Omental fat pad (tissue), 3 donors: ENCODE measurements at regions not wholly inside any gene's neighbourhood (a gene's known extent, or its start where the extent isn't known, plus 50 kb on each side); places are given as distances from the start of the nearest gene placed in this dataset.

ENCODE experiments used
- ATAC-seq: fragments of 150-250 bp; one replicate; pipeline ENCODE4 v1.9.1; 2016; ENCODE audit warnings: mild to moderate bottlenecking, moderate library complexity; ENCODE audit not compliant: low FRiP score
- DNase-seq: peaks from one replicate; pipeline ENCODE4 v3.0.0-alpha.2; 2019; ENCODE audit warnings: low spot score
- TF ChIP-seq, protein P1 (sequence below), 3 donors: fragments of 450-650 bp; IDR thresholded peaks; one replicate each; pipeline ENCODE4 v1.5.1; 2016 to 2017; ENCODE audit warnings: antibody characterized with exemption in 3 of 3, mild to moderate bottlenecking in 3 of 3, moderate library complexity in 2 of 3

DNA sequence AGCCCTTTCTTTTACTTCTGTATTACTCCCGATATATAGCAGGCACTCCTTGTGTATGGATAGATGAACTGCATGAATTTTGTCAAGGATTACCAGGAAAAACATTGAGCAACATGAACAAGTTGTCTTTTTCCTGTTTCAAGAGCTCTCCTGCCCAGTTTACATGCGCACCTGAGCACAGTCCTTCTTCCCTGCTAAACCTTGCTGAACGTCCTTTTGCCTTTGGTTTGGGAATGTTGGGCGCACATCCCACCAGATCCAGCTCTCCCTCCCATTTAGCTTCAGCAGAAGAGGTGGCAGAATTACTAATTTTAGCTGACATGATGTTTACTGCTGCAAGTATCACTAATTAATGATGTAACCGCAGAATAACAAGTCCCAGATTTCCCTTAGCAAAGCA, 121.4 kb upstream of the TMCC3 start:
- no peak for DNase-seq
- ATAC-seq = no peak

DNA sequence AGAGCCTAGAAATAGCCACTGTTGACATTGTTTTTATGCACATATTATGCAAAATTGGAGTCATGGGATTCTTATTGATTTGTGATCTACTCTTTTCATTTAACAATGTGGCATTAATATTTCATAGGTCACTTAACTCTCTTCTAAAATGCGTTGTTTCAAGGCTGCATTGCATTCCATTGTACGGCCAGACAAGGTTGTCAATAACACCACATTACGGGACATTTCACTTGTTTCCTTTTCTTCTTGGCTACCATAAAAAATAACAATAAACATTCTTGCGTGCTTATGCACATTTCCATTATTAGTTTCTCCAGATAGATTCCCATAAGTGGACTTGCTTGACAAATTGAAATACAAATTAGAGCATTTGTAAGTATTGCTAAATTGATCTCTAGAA, 120.8 kb upstream of the TMCC3 start:
- TF ChIP-seq, protein P1, sequence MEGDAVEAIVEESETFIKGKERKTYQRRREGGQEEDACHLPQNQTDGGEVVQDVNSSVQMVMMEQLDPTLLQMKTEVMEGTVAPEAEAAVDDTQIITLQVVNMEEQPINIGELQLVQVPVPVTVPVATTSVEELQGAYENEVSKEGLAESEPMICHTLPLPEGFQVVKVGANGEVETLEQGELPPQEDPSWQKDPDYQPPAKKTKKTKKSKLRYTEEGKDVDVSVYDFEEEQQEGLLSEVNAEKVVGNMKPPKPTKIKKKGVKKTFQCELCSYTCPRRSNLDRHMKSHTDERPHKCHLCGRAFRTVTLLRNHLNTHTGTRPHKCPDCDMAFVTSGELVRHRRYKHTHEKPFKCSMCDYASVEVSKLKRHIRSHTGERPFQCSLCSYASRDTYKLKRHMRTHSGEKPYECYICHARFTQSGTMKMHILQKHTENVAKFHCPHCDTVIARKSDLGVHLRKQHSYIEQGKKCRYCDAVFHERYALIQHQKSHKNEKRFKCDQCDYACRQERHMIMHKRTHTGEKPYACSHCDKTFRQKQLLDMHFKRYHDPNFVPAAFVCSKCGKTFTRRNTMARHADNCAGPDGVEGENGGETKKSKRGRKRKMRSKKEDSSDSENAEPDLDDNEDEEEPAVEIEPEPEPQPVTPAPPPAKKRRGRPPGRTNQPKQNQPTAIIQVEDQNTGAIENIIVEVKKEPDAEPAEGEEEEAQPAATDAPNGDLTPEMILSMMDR (IDR thresholded peaks at IDR 0.05) = no peak
- DNase-seq (no peak), ATAC-seq (no peak)

More for the DNA sequence above, 121.4 kb upstream of the TMCC3 start:
- TF ChIP-seq, protein P1 (IDR thresholded peaks at IDR 0.05) = no peak

DNA sequence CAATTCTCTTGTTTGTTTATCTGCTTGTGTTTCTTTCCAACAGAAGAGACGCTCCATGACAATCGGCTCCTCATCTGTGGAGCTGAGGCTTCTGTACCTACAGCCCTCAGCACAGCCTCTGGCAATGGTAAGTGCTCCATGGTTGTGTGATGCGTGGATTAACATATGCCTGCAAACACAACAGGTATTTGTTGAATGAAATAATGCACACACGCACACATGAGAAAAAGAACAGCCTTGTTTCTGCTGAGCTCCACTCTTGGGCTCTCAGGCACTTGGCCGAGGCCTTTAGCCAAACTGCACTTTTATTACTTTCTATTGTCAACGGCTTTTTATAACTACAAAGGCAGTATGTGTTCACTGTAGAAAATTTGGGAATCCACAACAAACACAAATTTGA, 120.4 kb upstream of the TMCC3 start:
- DNase-seq = no peak
- TF ChIP-seq, protein P1 (IDR thresholded peaks at IDR 0.05) = no peak
- ATAC-seq = no peak

DNA sequence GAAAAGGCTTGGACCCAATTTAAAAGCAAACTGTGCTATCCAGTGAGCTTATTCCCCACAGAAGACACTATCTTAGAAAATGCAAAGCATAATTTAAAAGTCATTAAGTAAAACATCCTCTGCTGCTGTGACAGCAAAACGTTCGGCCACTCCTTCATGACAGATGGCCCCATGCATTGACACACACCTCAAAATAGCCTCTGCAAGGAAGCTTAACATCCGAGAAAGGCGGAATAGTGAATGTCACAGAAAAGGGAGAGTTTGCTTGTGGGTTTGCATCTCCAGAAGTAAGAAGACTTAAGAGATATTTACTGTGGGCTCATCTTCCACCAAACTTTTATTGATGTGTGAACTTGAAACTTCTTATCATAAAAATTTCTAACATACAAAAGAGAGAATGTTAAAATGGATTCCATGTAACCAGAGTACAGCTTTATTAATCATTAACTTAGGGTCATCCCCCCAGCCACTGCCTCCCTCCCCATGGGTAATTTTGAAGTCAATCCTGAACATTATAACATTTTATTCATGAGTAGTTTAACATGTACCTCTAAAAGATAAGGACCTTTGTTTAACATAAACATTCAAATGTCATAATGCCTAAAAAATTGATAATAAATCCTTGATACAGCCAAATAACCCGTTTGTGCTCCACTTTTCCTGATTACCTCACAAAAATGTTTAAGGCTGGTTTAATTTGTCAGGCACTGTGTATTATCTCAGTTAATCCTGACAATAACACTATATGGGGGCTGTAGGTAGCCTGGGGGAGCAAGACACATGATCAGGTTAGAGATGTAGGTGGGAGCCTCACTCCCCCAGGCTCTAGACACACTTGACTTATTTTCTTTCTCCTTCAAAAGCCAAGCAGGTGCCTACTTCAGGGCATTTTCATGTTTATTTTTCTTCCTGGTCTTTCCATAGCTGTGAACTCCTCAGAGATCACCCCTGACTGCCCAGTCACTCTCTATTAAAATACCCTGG, 119.7 kb upstream of the TMCC3 start:
- TF ChIP-seq, protein P1 (IDR thresholded peaks at IDR 0.05) = no peak
- DNase-seq (no peak), ATAC-seq (no peak)

DNA sequence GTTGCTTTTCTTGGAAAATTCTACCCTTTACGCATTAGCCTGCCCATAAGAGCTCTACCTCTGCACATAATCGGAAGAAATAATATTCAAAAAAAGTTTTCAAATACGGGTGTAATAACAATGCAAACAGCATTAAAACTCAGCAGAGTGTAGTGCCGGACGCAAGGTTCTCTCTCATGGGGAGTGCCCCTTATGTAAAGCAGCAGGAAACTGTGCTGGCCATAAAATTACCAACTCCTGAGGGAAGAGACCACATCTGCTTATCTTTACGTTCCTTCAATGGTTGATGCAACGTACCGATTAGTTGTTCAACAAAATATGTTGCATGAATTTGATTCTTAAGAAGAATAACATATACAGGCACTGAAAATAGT, 118.7 kb upstream of the TMCC3 start:
- ATAC-seq (no peak), DNase-seq (no peak)
- TF ChIP-seq, protein P1 (IDR thresholded peaks at IDR 0.05) = no peak

DNA sequence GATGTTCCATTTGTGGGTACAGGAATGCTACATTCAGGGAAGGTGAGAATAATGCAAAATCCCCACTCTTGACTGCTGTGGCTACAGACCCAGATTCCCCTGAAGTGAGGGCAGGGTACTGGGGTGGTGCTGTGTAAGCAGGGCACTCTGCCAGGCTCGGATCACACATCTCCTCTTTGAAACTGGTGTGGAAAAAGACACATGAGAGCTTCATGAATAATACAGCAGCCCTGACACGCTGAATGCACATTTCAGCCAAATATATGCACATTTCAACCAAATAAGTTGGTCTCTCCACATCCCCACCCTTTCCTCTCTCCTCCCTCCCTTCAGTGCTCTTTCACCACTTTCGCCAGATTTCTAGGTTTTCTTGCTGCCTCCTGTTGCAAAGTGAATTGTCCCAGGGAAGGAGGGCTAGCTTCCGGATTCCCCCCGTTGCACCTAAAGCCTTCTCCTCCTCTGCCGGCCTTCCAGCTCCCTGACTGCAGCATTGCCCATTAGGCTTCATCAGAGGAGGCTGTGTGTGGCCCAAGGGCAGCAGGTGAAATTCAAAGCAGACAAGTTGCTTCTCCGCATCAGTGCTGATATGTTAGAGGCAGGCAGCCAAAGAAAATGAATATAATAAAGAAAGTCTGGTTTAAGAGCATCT, 118.2 kb upstream of the TMCC3 start:
- ATAC-seq = peak; percentile 27
- TF ChIP-seq, protein P1 (IDR thresholded peaks at IDR 0.05) = no peak

More for the DNA sequence above, 118.2 kb upstream of the TMCC3 start:
- DNase-seq = no peak
